ENCODE measurements at regions not wholly inside any gene's neighbourhood (a gene's known extent, or its start where the extent isn't known, plus 50 kb on each side); places are given as distances from the start of the nearest gene placed in this dataset.
A peak's percentile ranks its signal among the peaks of the same experiment; 100 is the strongest.

GRCh38 chr4:108567831-108568230 is 52.5 kb upstream of the RPL34 start:
- DNase-seq (ENCODE audit: low read depth): no peak
- no peak overlapping the region for H3K4me3 ChIP-seq (replicated peaks; ENCODE audit: low read depth, low read length)
- TF ChIP-seq CTCF (IDR thresholded peaks at IDR 0.05; ENCODE audit: low read length, missing control alignments): no peak

GRCh38 chr4:108561116-108561515 is 59.3 kb upstream of the RPL34 start:
- no peak overlapping the region for H3K4me3 ChIP-seq (replicated peaks; ENCODE audit: low read depth, low read length)
- DNase-seq (ENCODE audit: low read depth): peak; percentile 30
- no peak for TF ChIP-seq CTCF (IDR thresholded peaks at IDR 0.05; ENCODE audit: low read length, missing control alignments)

- H3K4me3 ChIP-seq (replicated peaks; ENCODE audit: low read depth, low read length): no peak overlapping the region
- DNase-seq (ENCODE audit: low read depth): peak; percentile 90
- TF ChIP-seq CTCF (IDR thresholded peaks at IDR 0.05; ENCODE audit: low read length, missing control alignments): no peak
Observed at GRCh38 chr4:108560616-108561015, 59.8 kb upstream of the RPL34 start.

GRCh38 chr4:108559911-108560310 is 60.5 kb upstream of the RPL34 start:
- TF ChIP-seq CTCF (IDR thresholded peaks at IDR 0.05; ENCODE audit: low read length, missing control alignments): no peak

GRCh38 chr4:108559068-108559793 is 61.1 kb upstream of the RPL34 start:
- peak; percentile 51 for DNase-seq (ENCODE audit: low read depth)
- TF ChIP-seq CTCF (IDR thresholded peaks at IDR 0.05; ENCODE audit: low read length, missing control alignments): no peak
- H3K4me3 ChIP-seq (replicated peaks; ENCODE audit: low read depth, low read length): no peak overlapping the region

More at GRCh38 chr4:108559911-108560310, 60.5 kb upstream of the RPL34 start:
- DNase-seq (ENCODE audit: low read depth): peak; percentile 40
- no peak overlapping the region for H3K4me3 ChIP-seq (replicated peaks; ENCODE audit: low read depth, low read length)

- TF ChIP-seq CTCF (IDR thresholded peaks at IDR 0.05; ENCODE audit: low read length, missing control alignments): no peak
- no peak overlapping the region for H3K4me3 ChIP-seq (replicated peaks; ENCODE audit: low read depth, low read length)
- DNase-seq (ENCODE audit: low read depth): no peak
Observed at GRCh38 chr4:108556588-108557200, 63.7 kb upstream of the RPL34 start.
